Erythroblast (primary cell): ENCODE measurements at regions not wholly inside any gene's neighbourhood (a gene's known extent, or its start where the extent isn't known, plus 50 kb on each side); places are given as distances from the start of the nearest gene placed in this dataset.

Experiments used
- GATA1 ChIP-seq: IDR thresholded peaks from 2 replicates; pipeline ENCODE4 v1.6.1; 2011; ENCODE audit warnings: low read depth, mild to moderate bottlenecking, control low read depth, low read length, moderate library complexity
- POLR2A ChIP-seq: IDR thresholded peaks from 2 replicates; pipeline ENCODE4 v1.6.1; 2011; ENCODE audit warnings: mild to moderate bottlenecking, low read length

DNA sequence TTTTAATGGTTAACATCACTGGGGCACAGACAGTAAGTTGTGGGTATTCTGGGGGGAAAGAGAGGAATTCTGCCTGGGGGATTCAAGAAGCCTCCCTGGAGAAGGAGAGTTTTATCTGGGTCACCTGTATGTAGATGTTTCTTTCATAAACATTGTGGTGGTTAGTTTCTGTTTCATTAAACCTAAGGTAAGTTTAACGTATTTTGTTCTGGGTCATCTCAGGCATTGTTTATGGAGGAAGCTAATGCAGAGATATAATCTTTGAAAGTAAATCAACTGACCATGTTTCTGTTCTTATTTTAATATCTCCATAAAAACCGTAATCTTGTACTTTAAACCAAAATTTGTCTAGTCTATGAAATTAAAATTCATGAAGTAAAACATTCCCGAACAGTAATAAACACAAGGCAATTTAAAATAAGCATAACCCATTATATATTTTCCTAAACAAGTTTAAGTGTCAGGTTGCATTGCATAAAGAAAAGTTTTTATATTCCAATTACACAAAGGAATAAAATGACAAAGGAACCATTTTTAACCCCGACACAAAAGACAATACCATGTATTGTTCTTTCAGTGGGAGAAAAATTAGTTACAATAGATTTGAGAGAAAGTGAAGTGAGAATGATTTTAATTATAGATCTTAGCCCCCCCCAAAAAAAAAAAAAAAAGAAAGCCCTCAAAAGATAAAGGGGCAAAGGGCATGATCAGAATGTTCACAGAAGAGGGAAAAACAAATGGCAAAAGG lies 274.6 kb upstream of the TBL1XR1 start:
- TF ChIP-seq POLR2A (no peak), GATA1 (no peak)
